Erythroblast (primary cell): ENCODE measurements at regions not wholly inside any gene's neighbourhood (a gene's known extent, or its start where the extent isn't known, plus 50 kb on each side); places are given as distances from the start of the nearest gene placed in this dataset.

Source experiments
- GATA1 ChIP-seq: IDR thresholded peaks from 2 replicates; pipeline ENCODE4 v1.6.1; 2011; ENCODE audit warnings: low read depth, mild to moderate bottlenecking, control low read depth, low read length, moderate library complexity
- POLR2A ChIP-seq: IDR thresholded peaks from 2 replicates; pipeline ENCODE4 v1.6.1; 2011; ENCODE audit warnings: mild to moderate bottlenecking, low read length

DNA sequence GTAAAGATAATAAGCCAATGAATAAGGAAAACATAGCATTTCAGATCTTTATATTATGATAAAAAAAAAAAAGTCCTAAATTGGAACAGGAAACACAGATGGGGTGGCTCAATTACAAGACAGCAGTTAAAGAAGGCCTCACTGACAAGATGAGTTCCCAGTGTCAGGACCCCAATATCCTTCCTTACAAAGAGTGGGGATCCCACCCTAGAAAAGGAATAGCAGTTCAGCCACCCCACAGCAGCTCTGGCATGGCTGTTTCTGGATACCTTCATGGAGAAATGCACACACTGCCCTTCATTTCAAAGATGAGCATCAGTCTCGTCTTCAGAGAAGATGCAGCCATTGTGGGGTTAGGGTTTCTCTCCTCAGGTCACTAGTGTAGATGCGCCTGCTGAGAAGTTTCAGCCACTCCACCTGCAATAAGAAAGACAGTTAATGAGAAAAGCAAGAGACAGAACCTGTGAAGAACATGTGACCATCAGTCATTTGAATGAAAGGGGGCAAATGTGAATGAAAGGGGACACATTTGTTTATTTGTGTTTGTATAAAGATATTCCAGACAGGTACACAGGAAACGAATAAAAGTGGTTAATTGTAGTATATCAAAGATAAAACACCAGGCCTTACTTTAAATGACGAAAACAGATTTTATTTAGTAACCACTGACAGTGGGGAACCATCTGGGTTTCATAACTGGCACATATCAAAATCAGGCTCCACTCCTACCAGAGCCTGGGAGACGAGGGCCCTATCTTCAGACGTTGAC, 121.3 kb upstream of the PRSS16 start:
- no peak for TF ChIP-seq POLR2A
- no peak for TF ChIP-seq GATA1
